ENCODE measurements at regions not wholly inside any gene's neighbourhood (a gene's known extent, or its start where the extent isn't known, plus 50 kb on each side); places are given as distances from the start of the nearest gene placed in this dataset.
A peak's percentile ranks its signal among the peaks of the same experiment; 100 is the strongest.

DNA sequence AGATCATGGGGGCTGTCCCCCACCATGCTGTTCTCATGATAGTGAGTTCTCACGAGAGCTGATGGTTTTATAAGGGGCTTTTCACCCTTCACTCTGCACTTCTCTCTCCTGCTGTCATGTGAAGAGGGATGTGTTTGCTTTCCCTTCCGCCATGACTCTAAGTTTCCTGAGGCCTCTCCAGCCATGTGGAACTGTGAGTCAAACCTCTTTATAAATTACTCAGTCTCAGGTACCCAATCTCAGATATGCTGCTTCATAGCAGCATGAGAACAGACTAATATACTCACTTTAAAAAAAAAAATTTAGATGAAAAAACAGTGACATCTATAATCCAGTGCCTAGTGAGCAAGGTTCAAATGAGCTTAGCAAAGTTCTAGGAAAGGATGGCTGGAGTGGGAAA, 135.1 kb upstream of the RAB4A start:
- intact Hi-C loops (cut with micrococcal nuclease): no loop called here
- H3K9me3 Mint-ChIP-seq: peaks cover 0 to 5% of the 10 kb centered on the region in 2 donors
- H3K4me1 Mint-ChIP-seq: peaks cover 15 to 19% of the 10 kb centered on the region in 2 donors
- no peak overlapping the region for H3K27ac Mint-ChIP-seq
- H3K4me3 Mint-ChIP-seq: no peak overlapping the region
- peaks cover 21% of the 10 kb centered on the region for H3K4me1 ChIP-seq (ENCODE audit: control insufficient read depth, insufficient read depth, low read length)
- H3K9me3 ChIP-seq (ENCODE audit: control insufficient read depth, insufficient read depth, low read length): peaks cover 15% of the 10 kb centered on the region
- no peak overlapping the region for H3K27ac ChIP-seq (ENCODE audit: low read length)
- H3K27me3 Mint-ChIP-seq (ENCODE audit: low read depth in 2 of 2): peaks cover 13% of the 10 kb centered on the region in 2 donors
- 100% methylated on average over 1 of the region's 2 CpGs for WGBS (ENCODE audit: insufficient coverage)
- no peak overlapping the region for H3K4me3 ChIP-seq (ENCODE audit: low read length)
- H3K27me3 ChIP-seq (ENCODE audit: control insufficient read depth, insufficient read depth, low read length): no peaks in the 10 kb centered on the region
- H3K36me3 Mint-ChIP-seq: peaks cover 20% of the 10 kb centered on the region
- ATAC-seq: no peak
- DNase-seq: no peak
- no peaks in the 10 kb centered on the region for H3K36me3 ChIP-seq (ENCODE audit: control insufficient read depth, insufficient read depth, low read length)
- TF ChIP-seq CTCF (IDR thresholded peaks at IDR 0.05): no peak

DNA sequence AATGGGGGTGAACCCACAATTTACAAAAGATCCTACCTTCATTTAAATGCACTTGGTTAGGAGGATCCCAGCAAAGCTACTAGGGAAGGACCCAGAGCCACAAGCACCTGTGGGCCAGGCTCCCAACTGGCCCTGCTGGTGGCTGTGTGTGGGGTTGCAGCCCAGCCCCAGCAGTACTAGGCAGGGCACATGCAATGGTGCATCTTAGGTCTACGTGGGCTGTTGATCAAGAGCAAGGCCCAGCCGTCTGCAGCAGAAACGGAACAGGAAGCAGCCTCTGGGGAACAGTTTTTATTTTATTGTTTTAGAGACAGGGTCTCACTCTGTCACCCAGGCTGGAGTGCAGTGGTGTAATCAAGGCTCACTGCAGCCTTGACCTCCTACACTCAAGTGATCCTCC, 134.1 kb upstream of the RAB4A start:
- WGBS (ENCODE audit: insufficient coverage): 41% methylated on average over 3 of the region's 3 CpGs
- peaks cover 15% of the 10 kb centered on the region for H3K9me3 ChIP-seq (ENCODE audit: control insufficient read depth, insufficient read depth, low read length)
- Mint-ChIP-seq H3K4me1 (peaks cover 5 to 9% of the 10 kb centered on the region in 2 donors), H3K9me3 (peaks cover 0 to 5% of the 10 kb centered on the region in 2 donors), H3K27me3 (ENCODE audit: low read depth in 2 of 2) (peaks cover 9 to 13% of the 10 kb centered on the region in 2 donors), H3K4me3 (no peak overlapping the region), H3K36me3 (peaks cover 20% of the 10 kb centered on the region), H3K27ac (no peak overlapping the region)
- ATAC-seq: no peak
- no peak overlapping the region for H3K27ac ChIP-seq (ENCODE audit: low read length)
- H3K4me3 ChIP-seq (ENCODE audit: low read length): no peak overlapping the region
- H3K4me1 ChIP-seq (ENCODE audit: control insufficient read depth, insufficient read depth, low read length): peaks cover 11% of the 10 kb centered on the region
- no peak for TF ChIP-seq CTCF (IDR thresholded peaks at IDR 0.05)
- intact Hi-C loops (cut with micrococcal nuclease): no loop called here
- H3K36me3 ChIP-seq (ENCODE audit: control insufficient read depth, insufficient read depth, low read length): no peaks in the 10 kb centered on the region
- peak in 1 of 2 donors; percentile 37 for DNase-seq
- no peaks in the 10 kb centered on the region for H3K27me3 ChIP-seq (ENCODE audit: control insufficient read depth, insufficient read depth, low read length)

DNA sequence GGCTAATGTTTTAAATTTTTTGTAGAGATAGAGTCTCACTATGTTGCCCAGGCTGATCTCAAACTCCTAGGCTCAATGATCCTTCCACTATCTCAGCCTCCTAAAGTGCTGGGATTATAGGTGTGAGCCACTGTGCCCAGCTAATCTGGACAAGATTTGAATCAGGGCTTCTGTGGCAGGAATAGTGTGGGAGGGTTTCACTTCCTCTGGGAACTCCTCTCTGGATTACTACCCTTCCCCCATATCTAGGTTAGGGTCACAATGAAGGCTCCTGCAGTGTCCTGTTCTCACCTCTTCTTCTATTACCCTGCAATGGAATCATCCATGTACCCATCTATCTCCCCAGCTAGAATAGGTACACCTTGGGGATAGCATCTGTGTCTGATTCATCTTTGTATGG, 133.6 kb upstream of the RAB4A start:
- Mint-ChIP-seq H3K27ac (no peak overlapping the region), H3K27me3 (ENCODE audit: low read depth in 2 of 2) (peaks cover 6 to 14% of the 10 kb centered on the region in 2 donors), H3K9me3 (peaks cover 0 to 5% of the 10 kb centered on the region in 2 donors), H3K4me1 (peaks cover under 1 to 5% of the 10 kb centered on the region in 2 donors), H3K4me3 (no peak overlapping the region), H3K36me3 (peaks cover 20% of the 10 kb centered on the region)
- H3K27ac ChIP-seq (ENCODE audit: low read length): no peak overlapping the region
- no peak overlapping the region for H3K4me3 ChIP-seq (ENCODE audit: low read length)
- no peaks in the 10 kb centered on the region for H3K27me3 ChIP-seq (ENCODE audit: control insufficient read depth, insufficient read depth, low read length)
- H3K36me3 ChIP-seq (ENCODE audit: control insufficient read depth, insufficient read depth, low read length): no peaks in the 10 kb centered on the region
- peaks cover 7% of the 10 kb centered on the region for H3K4me1 ChIP-seq (ENCODE audit: control insufficient read depth, insufficient read depth, low read length)
- no peak for TF ChIP-seq CTCF (IDR thresholded peaks at IDR 0.05)
- peaks cover 15% of the 10 kb centered on the region for H3K9me3 ChIP-seq (ENCODE audit: control insufficient read depth, insufficient read depth, low read length)
- DNase-seq: no peak
- intact Hi-C loops (cut with micrococcal nuclease): no loop called here
- ATAC-seq: no peak

DNA sequence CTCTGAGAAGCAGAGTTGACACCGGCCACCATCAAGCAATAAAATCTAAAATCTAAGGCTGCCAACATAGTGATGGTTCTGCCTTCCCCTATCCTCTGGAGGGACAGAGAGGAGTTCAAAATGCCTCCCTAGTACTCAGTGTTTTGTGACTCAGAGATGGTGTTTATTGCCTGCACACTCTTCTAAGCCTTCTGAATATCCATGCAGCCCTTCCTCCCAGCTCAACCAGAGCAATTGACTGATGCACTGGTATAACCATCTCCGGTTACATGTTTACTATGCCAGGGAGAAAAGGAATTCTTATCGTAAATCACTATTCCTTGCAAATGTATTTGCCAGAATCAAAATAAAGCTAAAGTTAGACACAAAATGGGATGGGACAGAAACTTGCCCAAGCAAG, 132.9 kb upstream of the RAB4A start:
- WGBS (ENCODE audit: insufficient coverage): 85% methylated on average over 3 of the region's 3 CpGs
- peaks cover 20% of the 10 kb centered on the region for H3K36me3 Mint-ChIP-seq
- Histone ChIP-seq H3K27ac (ENCODE audit: low read length) (no peak overlapping the region), H3K36me3 (ENCODE audit: control insufficient read depth, insufficient read depth, low read length) (no peaks in the 10 kb centered on the region), H3K4me1 (ENCODE audit: control insufficient read depth, insufficient read depth, low read length) (peaks cover 4% of the 10 kb centered on the region), H3K4me3 (ENCODE audit: low read length) (no peak overlapping the region), H3K27me3 (ENCODE audit: control insufficient read depth, insufficient read depth, low read length) (no peaks in the 10 kb centered on the region), H3K9me3 (ENCODE audit: control insufficient read depth, insufficient read depth, low read length) (peaks cover 15% of the 10 kb centered on the region)
- ATAC-seq: no peak
- H3K4me1 Mint-ChIP-seq: peaks cover 0 to 2% of the 10 kb centered on the region in 2 donors
- DNase-seq: no peak
- peaks cover 6 to 18% of the 10 kb centered on the region in 2 donors for H3K27me3 Mint-ChIP-seq (ENCODE audit: low read depth in 2 of 2)
- H3K27ac Mint-ChIP-seq: no peak overlapping the region
- no peak for TF ChIP-seq CTCF (IDR thresholded peaks at IDR 0.05)
- intact Hi-C loops (cut with micrococcal nuclease): no loop called here
- no peak overlapping the region for H3K4me3 Mint-ChIP-seq
- peaks cover 0 to 5% of the 10 kb centered on the region in 2 donors for H3K9me3 Mint-ChIP-seq
